Testis (tissue), 2 donors: ENCODE measurements at regions not wholly inside any gene's neighbourhood (a gene's known extent, or its start where the extent isn't known, plus 50 kb on each side); places are given as distances from the start of the nearest gene placed in this dataset.

Source experiments
- DNase-seq: peaks from one replicate; pipeline ENCODE4 v3.0.0-alpha.2; 2019
- H3K27ac ChIP-seq, 2 donors: fragments of 200-600 bp; sonication (generic); one replicate each; pipeline ENCODE4 v1.5.1; 2019
- H3K27me3 ChIP-seq: fragments of 200-600 bp; sonication (generic); one replicate; pipeline ENCODE4 v1.5.1; 2019
- H3K36me3 ChIP-seq: fragments of 200-600 bp; sonication (generic); one replicate; pipeline ENCODE4 v1.5.1; 2017; ENCODE audit warnings: low read depth; ENCODE audit errors: missing control alignments
- H3K4me1 ChIP-seq: fragments of 200-600 bp; sonication (generic); one replicate; pipeline ENCODE4 v1.5.1; 2019
- H3K4me3 ChIP-seq, 2 donors: fragments of 200-600 bp; sonication (generic); one replicate each; pipeline ENCODE4 v1.5.1; 2017 to 2019
- H3K9me3 ChIP-seq: fragments of 200-600 bp; sonication (generic); one replicate; pipeline ENCODE4 v1.5.1; 2017
- CTCF ChIP-seq, 3 experiments: fragments of 450-650 bp in 2 of 3; fragments of 200-600 bp in 1 of 3; sonication (generic) in 1 of 3; IDR thresholded peaks; one replicate each; pipeline ENCODE4 v1.5.1; 2016 to 2019; ENCODE audit warnings: antibody characterized with exemption in 3 of 3, mild to moderate bottlenecking in 2 of 3, moderate library complexity in 1 of 3
- POLR2A ChIP-seq: fragments of 450-650 bp; IDR thresholded peaks from one replicate; pipeline ENCODE4 v1.6.1; 2017; ENCODE audit warnings: antibody characterized with exemption, mild to moderate bottlenecking, moderate library complexity
- WGBS, 2 donors: methylation state at CpG; one replicate each; pipeline ENCODE4 v1.1.5; 2018; 5-methylcytosine and 5-hydroxymethylcytosine counted together
- intact Hi-C: fragments of 100-400 bp; cut with DNase I; formaldehyde crosslinking; loops from one replicate; pipeline ENCODE4 v1.15.1; 2023; ENCODE audit warnings: low total_unique reads

DNA sequence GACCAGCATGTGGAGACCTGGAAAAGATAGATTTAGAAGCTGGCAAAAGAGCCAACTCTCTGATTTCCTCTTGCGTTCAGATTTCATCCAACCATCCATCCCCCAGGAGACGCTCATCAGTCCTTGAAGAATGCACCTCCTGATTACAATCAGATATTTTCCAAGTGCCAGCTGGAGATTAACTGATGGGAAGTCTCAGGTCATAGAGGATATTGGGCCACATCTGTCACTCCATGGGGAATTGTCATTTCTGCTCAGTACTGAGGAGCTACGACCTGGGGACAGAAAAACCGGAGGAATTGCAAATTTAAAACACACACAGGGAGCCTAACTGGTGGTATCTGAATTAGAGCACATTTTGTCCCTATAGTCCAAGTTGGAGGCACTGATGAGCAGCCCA, 496.2 kb upstream of the SULF2 start:
- 88 to 95% methylated on average over 4 of the region's 4 CpGs for WGBS, 2 donors
- Histone ChIP-seq H3K4me3 (no peak overlapping the region), H3K9me3 (no peaks in the 10 kb centered on the region), H3K27me3 (no peaks in the 10 kb centered on the region), H3K27ac (no peak overlapping the region), H3K36me3 (no peaks in the 10 kb centered on the region), H3K4me1 (peaks cover 9% of the 10 kb centered on the region)
- TF ChIP-seq CTCF (IDR thresholded peaks at IDR 0.05) (no peak), POLR2A (no peak)
- intact Hi-C loops = no loop called here
- DNase-seq = no peak

DNA sequence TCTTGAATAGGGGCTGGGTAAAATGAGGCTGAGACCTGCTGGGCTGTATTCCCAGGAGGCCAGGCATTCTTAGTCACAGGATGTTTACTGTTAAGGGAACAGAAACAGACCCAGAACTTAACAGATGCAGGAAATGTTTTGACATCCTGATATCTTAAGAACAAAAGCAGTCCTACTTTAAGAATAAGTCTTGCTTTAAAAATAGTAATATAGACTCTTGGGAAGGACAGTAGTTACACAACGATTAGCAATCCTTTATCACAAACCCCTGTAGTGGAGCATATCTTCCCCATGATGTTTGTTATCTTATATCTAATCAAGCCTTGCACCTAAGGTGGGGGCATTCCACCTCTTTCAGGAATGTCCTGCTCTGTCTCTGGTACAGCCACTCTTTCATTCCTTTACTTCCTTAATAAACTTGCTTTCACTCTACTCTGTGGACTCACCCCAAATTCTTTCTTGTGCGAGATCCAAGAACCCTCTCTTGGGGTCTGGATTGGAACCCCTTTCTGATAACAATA, 493.7 kb upstream of the SULF2 start:
- Histone ChIP-seq H3K27me3 (no peaks in the 10 kb centered on the region), H3K4me1 (no peaks in the 10 kb centered on the region), H3K4me3 (no peak overlapping the region), H3K27ac (no peak overlapping the region), H3K36me3 (no peaks in the 10 kb centered on the region), H3K9me3 (no peaks in the 10 kb centered on the region)
- TF ChIP-seq POLR2A = no peak
- no peak for TF ChIP-seq CTCF (IDR thresholded peaks at IDR 0.05)
- intact Hi-C loops = no loop called here
- WGBS, 2 donors = 58% methylated on average over 2 of the region's 2 CpGs
- DNase-seq = no peak

DNA sequence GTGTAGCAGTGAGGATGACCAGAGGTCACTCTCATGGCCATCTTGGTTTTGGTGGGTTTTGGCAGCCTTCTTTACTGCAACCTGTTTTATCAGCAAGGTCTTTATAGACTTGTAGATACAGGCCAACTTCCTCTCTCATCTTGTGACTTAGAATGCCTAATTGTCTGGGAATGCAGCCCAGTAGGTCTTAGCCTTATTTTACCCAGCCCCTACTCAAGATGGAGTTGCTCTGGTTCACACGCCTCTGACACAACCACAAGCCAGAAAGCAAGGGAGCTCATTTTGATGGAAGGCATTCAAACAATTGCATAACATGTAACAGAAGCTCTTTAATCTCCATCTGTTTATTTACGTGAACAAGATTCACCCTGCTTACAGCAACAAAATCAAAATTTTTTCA, 492.0 kb upstream of the SULF2 start:
- no peak overlapping the region for H3K4me3 ChIP-seq
- TF ChIP-seq CTCF (IDR thresholded peaks at IDR 0.05) = no peak
- DNase-seq = no peak
- H3K27me3 ChIP-seq = no peaks in the 10 kb centered on the region
- H3K27ac ChIP-seq = no peak overlapping the region
- no peaks in the 10 kb centered on the region for H3K4me1 ChIP-seq
- H3K36me3 ChIP-seq = no peaks in the 10 kb centered on the region
- intact Hi-C loops = no loop called here
- no peaks in the 10 kb centered on the region for H3K9me3 ChIP-seq
- 90 to 92% methylated on average over 2 of the region's 2 CpGs for WGBS, 2 donors

DNA sequence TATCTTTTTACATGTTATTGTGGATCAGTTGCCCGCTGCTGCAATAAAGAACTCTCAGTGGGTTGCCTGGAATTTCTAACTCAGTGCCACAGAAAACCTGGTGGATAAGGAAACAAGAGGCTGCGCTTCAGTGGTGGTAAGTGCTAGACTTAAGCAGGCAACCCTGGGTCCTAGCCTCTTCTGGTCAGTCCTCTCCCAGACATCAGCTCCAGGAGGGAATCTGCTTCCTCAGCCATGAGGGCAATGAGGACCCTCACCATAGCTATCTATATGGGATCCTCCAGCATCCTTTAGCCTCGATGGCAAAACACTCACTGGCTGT, 490.7 kb upstream of the SULF2 start:
- no peak for TF ChIP-seq POLR2A
- Histone ChIP-seq H3K27me3 (no peaks in the 10 kb centered on the region), H3K36me3 (no peaks in the 10 kb centered on the region), H3K4me1 (no peaks in the 10 kb centered on the region), H3K9me3 (no peaks in the 10 kb centered on the region), H3K27ac (no peak overlapping the region), H3K4me3 (no peak overlapping the region)
- DNase-seq = no peak
- intact Hi-C loops = no loop called here
- 93 to 98% methylated on average over 3 of the region's 3 CpGs for WGBS, 2 donors

- no peaks in the 10 kb centered on the region for H3K4me1 ChIP-seq
- no peaks in the 10 kb centered on the region for H3K9me3 ChIP-seq
- no peaks in the 10 kb centered on the region for H3K27me3 ChIP-seq
- H3K4me3 ChIP-seq = no peak overlapping the region
- 82 to 87% methylated on average over 6 of the region's 6 CpGs for WGBS, 2 donors
- H3K36me3 ChIP-seq = no peaks in the 10 kb centered on the region
- no peak overlapping the region for H3K27ac ChIP-seq
- DNase-seq = no peak
- intact Hi-C loops = no loop called here
- TF ChIP-seq CTCF (IDR thresholded peaks at IDR 0.05) (no peak), POLR2A (no peak)
These were observed 490.2 kb upstream of the SULF2 start for GRCh38 chr20:48275286-48276020.
